ENCODE measurements at regions not wholly inside any gene's neighbourhood (a gene's known extent, or its start where the extent isn't known, plus 50 kb on each side); places are given as distances from the start of the nearest gene placed in this dataset.

- no peak overlapping the region for H3K4ac ChIP-seq (ENCODE audit: low read depth, low read length)
- no peaks in the 10 kb centered on the region for H3K9me1 ChIP-seq (ENCODE audit: insufficient read depth, low read length)
- no peak overlapping the region for H2AK9ac ChIP-seq (replicated peaks; ENCODE audit: low read depth, low read length, poor library complexity)
- H4K91ac ChIP-seq (ENCODE audit: insufficient read depth, low read depth, low read length) = no peak overlapping the region
- H3K18ac ChIP-seq (ENCODE audit: low read depth, low read length) = no peak overlapping the region
- H2BK5ac ChIP-seq (ENCODE audit: low read depth, low read length, poor library complexity, severe bottlenecking) = no peak overlapping the region
- no peaks in the 10 kb centered on the region for H3K79me1 ChIP-seq (ENCODE audit: low read depth in 1 of 2, low read length in 2 of 2)
- H2AK5ac ChIP-seq (ENCODE audit: low read depth, low read length) = no peak overlapping the region
- H2BK20ac ChIP-seq (ENCODE audit: low read depth, low read length) = no peak overlapping the region
- H3K4me1 ChIP-seq (ENCODE audit: control insufficient read depth, insufficient read depth, low read length) = no peaks in the 10 kb centered on the region
- no peak overlapping the region for H2AFZ ChIP-seq (replicated peaks; ENCODE audit: low read length, poor library complexity)
- no CpG with 5 or more reads among the region's 10 CpGs for WGBS, 2 experiments (ENCODE audit: extremely low coverage in 2 of 2, insufficient read length in 1 of 2)
- no peak overlapping the region for H2BK120ac ChIP-seq (ENCODE audit: low read depth, low read length)
- H3K27me3 ChIP-seq (ENCODE audit: control insufficient read depth, insufficient read depth, low read length) = no peaks in the 10 kb centered on the region; the same call in 1 of the 2 replicates
- H3K9ac ChIP-seq (ENCODE audit: low read depth, low read length) = no peak overlapping the region
- no peak overlapping the region for H4K8ac ChIP-seq (ENCODE audit: low read depth in 2 of 2, low read length in 2 of 2)
- H4K5ac ChIP-seq (ENCODE audit: low read depth, low read length) = no peak overlapping the region
- H3K36me3 ChIP-seq (ENCODE audit: control insufficient read depth, insufficient read depth, low read length) = no peaks in the 10 kb centered on the region
- BruUV-seq (replicated peaks) = no TSS peak
- no peak overlapping the region for H3K23ac ChIP-seq (ENCODE audit: low read depth, low read length)
- dilution Hi-C loops (cut with HindIII; ENCODE audit: low sequenced_read_pairs, unreplicated experiment) = no loop called here
- H3K14ac ChIP-seq (replicated peaks; ENCODE audit: low read depth, low read length) = no peak overlapping the region
- H3K4me3 ChIP-seq (ENCODE audit: insufficient read depth, low read depth, low read length) = no peak overlapping the region
- in situ Hi-C loops (cut with MboI; ENCODE audit: low sequenced_read_pairs) = no loop called here
- ATAC-seq (ENCODE audit: low read depth) = no peak
- no peak for DNase-seq
- ChIA-PET CTCF (no interaction called here), POLR2A (ENCODE audit: unreplicated experiment) (no interaction called here)
- H3K56ac ChIP-seq (ENCODE audit: extremely low read depth, insufficient read depth, low read length) = no peak overlapping the region
- H3K4me2 ChIP-seq (ENCODE audit: low read depth, low read length) = no peak overlapping the region
- H4K20me1 ChIP-seq (ENCODE audit: insufficient read depth, low read length) = no peaks in the 10 kb centered on the region
- peaks cover 7% of the 10 kb centered on the region; the same call in 1 of the 2 replicates for H3K9me3 ChIP-seq (ENCODE audit: control insufficient read depth, insufficient read depth, low read length)
- intact Hi-C loops (cut with micrococcal nuclease) = no loop called here
- H2BK15ac ChIP-seq (ENCODE audit: low read depth, low read length) = no peak overlapping the region
- no peak overlapping the region for H3K27ac ChIP-seq (ENCODE audit: insufficient read depth, low read length)
- TF ChIP-seq MXI1 (IDR thresholded peaks at IDR 0.05; ENCODE audit: borderline replicate concordance, low read depth, low read length) (no peak), FOS (IDR thresholded peaks at IDR 0.05; ENCODE audit: low read depth, low read length) (no peak), CEBPB (IDR thresholded peaks at IDR 0.05; ENCODE audit: low read depth, low read length) (no peak), RFX5 (IDR thresholded peaks at IDR 0.05; ENCODE audit: low read depth, low read length) (no peak), CTCF (conservative IDR thresholded peaks at IDR 0.05; ENCODE audit: low read depth, low read length) (no peak), BHLHE40 (IDR thresholded peaks at IDR 0.05; ENCODE audit: low read depth, low read length) (no peak), RAD21 (IDR thresholded peaks at IDR 0.05; ENCODE audit: low read length) (no peak), NFE2L2 (IDR thresholded peaks at IDR 0.05; ENCODE audit: low read depth, low read length) (no peak), MAZ (IDR thresholded peaks at IDR 0.05; ENCODE audit: borderline replicate concordance, low read depth, low read length) (no peak), POLR2A (IDR thresholded peaks at IDR 0.05; ENCODE audit: low read depth, low read length) (no peak), RCOR1 (IDR thresholded peaks at IDR 0.05; ENCODE audit: insufficient replicate concordance, low read length) (no peak), USF2 (IDR thresholded peaks at IDR 0.05; ENCODE audit: low read depth, low read length) (no peak), CHD1 (IDR thresholded peaks at IDR 0.05; ENCODE audit: low read depth, low read length) (no peak)
Observed at GRCh38 chr2:3132466-3132865, 245.2 kb downstream of the EIPR1 start.
